ES-I3 (cell line): ENCODE measurements at regions not wholly inside any gene's neighbourhood (a gene's known extent, or its start where the extent isn't known, plus 50 kb on each side); places are given as distances from the start of the nearest gene placed in this dataset.

Experiments
- H3K36me3 ChIP-seq: 2 replicates; pipeline ENCODE4 v1.6.1; 2013; ENCODE audit warnings: mild to moderate bottlenecking, low read length, control low read depth, moderate library complexity; ENCODE audit not compliant: insufficient read depth
- H3K4me1 ChIP-seq: 2 replicates; pipeline ENCODE4 v1.6.1; 2013; ENCODE audit warnings: mild to moderate bottlenecking, control low read depth, low read length; ENCODE audit not compliant: insufficient read depth
- H3K9ac ChIP-seq: 2 replicates; pipeline ENCODE4 v1.6.1; 2013; ENCODE audit warnings: low read depth, mild to moderate bottlenecking, low read length, moderate library complexity
- H3K9me3 ChIP-seq: 2 replicates; pipeline ENCODE4 v1.6.1; 2013; ENCODE audit warnings: mild to moderate bottlenecking, low read length, moderate library complexity; ENCODE audit not compliant: control insufficient read depth, insufficient read depth

DNA sequence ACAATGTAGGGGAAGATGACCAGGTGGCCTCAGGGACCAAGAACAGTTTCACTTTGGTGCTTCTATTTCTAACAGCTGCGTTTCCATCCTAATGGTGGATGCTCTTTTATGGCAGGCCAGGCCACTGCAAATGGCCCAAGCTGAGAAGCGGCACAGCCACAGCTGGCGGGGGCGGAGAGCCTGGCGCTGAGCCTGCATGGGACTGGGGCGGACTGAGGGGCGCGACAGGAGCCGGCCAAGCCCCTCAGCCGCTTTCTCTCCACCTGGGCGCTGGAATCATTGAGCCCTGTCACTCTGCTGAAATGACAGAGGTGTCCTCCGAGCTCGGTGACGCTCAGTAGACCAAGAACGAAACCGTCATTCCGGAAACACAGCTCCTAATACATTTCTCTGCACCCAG, 317.3 kb upstream of the PDE4D start:
- Histone ChIP-seq H3K9me3 (no peaks in the 10 kb centered on the region), H3K36me3 (no peaks in the 10 kb centered on the region), H3K4me1 (peaks cover 6% of the 10 kb centered on the region; the same call in 1 of the 2 replicates), H3K9ac (peak overlapping the region; percentile 37)

GRCh38 chr5:60209146-60209840, 315.8 kb upstream of the PDE4D start:
- no peaks in the 10 kb centered on the region for H3K36me3 ChIP-seq
- no peaks in the 10 kb centered on the region for H3K9me3 ChIP-seq
- peaks cover 6% of the 10 kb centered on the region; the same call in 1 of the 2 replicates for H3K4me1 ChIP-seq
- no peak overlapping the region for H3K9ac ChIP-seq

DNA sequence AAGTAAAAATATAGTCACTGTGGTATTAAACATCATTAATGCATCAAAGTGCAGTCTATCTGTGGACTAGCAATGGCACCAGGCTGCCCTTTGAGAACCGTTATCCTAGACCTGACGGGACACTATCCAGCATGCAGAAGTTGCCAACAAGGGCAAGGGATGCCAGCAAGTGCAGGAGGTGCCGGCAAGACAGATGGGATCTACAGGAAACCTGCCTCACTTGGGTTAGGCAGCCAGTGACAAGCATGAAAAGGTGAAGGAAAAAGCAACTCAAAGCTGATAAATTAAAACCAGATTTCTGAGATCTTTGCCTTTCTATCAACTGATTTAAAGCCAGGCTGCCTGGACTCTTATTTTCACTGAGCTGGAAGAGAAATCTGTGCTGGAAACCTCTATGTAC, 315.2 kb upstream of the PDE4D start:
- no peak overlapping the region for H3K9ac ChIP-seq
- H3K36me3 ChIP-seq = no peaks in the 10 kb centered on the region
- peaks cover 10% of the 10 kb centered on the region; the same call in 1 of the 2 replicates for H3K4me1 ChIP-seq
- no peaks in the 10 kb centered on the region for H3K9me3 ChIP-seq

GRCh38 chr5:60207040-60207439, 313.5 kb upstream of the PDE4D start:
- no peaks in the 10 kb centered on the region for H3K9me3 ChIP-seq

GRCh38 chr5:60206234-60206633, 312.7 kb upstream of the PDE4D start:
- H3K9ac ChIP-seq = no peak overlapping the region
- H3K36me3 ChIP-seq = no peaks in the 10 kb centered on the region

More at GRCh38 chr5:60207040-60207439, 313.5 kb upstream of the PDE4D start:
- Histone ChIP-seq H3K9ac (no peak overlapping the region), H3K4me1 (peaks cover 10% of the 10 kb centered on the region; the same call in 1 of the 2 replicates), H3K36me3 (no peaks in the 10 kb centered on the region)

GRCh38 chr5:60205071-60205470, 311.5 kb upstream of the PDE4D start:
- Histone ChIP-seq H3K4me1 (peaks cover 10% of the 10 kb centered on the region; the same call in 1 of the 2 replicates), H3K9me3 (no peaks in the 10 kb centered on the region), H3K9ac (no peak overlapping the region), H3K36me3 (no peaks in the 10 kb centered on the region)

More at GRCh38 chr5:60206234-60206633, 312.7 kb upstream of the PDE4D start:
- Histone ChIP-seq H3K9me3 (no peaks in the 10 kb centered on the region), H3K4me1 (peaks cover 10% of the 10 kb centered on the region; the same call in 1 of the 2 replicates)

DNA sequence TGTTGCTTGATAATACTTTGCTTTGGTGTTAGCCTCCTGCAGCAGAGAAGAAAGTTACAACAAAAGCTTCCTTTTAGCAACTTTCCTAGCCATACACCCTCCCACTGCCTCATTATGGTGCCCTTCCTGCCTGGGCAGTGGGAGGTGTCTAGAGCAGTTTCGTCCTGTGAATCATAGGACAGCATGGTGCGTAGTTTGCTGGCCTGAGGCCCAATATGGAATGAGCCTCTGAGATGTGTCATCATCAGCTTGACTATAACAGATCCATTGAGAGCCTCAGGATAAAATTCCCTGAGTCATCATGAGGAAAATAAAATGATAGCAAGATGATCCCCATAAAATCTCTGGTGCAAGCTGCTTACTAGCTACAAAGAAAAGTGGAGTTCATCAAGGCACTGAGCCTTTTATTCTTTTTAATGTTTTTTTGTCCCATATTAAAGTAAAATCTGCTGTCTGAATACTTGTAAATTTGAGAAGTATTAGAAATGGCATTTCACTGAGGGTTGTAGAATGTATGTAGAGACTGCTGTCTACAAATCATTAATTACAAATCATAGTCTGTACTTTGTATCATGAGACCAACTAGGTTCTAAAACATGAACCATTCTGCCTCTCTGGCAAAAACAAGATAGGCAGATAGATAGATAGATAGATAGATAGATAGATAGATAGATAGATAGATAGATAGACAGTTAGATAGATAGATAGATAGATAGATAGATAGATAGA, 303.0 kb upstream of the PDE4D start:
- no peaks in the 10 kb centered on the region for H3K36me3 ChIP-seq
- no peak overlapping the region for H3K9ac ChIP-seq
- H3K9me3 ChIP-seq = no peaks in the 10 kb centered on the region
- no peaks in the 10 kb centered on the region for H3K4me1 ChIP-seq

DNA sequence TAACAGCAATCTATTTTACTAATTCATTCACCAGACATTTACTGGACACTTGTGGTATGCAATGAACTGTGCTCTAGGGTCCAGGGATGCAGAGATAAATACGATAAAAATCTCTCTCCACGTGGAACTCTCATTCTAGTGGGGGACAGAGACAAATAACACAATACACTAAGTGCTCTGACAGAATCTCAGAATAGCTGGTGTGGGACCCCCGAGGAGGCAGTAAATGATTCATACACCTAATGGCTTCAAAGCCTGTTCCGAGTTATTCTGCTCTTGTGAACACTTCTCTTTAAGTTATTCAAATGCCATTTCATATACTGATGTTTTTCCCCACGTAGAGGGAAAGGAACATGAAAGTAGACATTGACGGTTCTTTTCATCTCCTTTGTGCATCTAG, 302.0 kb upstream of the PDE4D start:
- H3K4me1 ChIP-seq = no peaks in the 10 kb centered on the region
- H3K9me3 ChIP-seq = no peaks in the 10 kb centered on the region
- no peak overlapping the region for H3K9ac ChIP-seq
- no peaks in the 10 kb centered on the region for H3K36me3 ChIP-seq

- Histone ChIP-seq H3K36me3 (no peaks in the 10 kb centered on the region), H3K9me3 (no peaks in the 10 kb centered on the region), H3K4me1 (no peaks in the 10 kb centered on the region), H3K9ac (no peak overlapping the region)
Observed at GRCh38 chr5:60195083-60195482, 301.6 kb upstream of the PDE4D start.

- Histone ChIP-seq H3K4me1 (no peaks in the 10 kb centered on the region), H3K36me3 (no peaks in the 10 kb centered on the region), H3K9ac (no peak overlapping the region), H3K9me3 (no peaks in the 10 kb centered on the region)
Observed at GRCh38 chr5:60185231-60186099, 291.9 kb upstream of the PDE4D start.

DNA sequence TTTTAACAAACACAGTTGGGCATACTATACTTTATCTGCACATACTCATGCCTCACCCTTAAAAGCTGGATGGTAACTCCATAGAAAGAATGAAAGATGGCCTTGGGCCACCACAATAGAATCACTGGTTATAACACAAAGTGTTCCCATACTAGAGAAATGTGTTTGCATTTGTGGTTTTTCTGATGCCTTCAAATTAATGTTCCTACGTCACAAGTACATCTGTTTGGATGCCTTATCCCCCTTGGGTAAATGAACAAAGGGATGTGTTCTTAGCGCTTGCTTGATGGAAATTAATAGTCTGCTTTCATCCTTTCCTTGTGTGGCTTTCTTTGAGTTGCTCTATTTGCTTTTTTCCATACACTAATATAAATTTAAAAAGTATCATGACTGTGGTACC, 291.1 kb upstream of the PDE4D start:
- H3K36me3 ChIP-seq = no peaks in the 10 kb centered on the region
- no peaks in the 10 kb centered on the region for H3K9me3 ChIP-seq
- H3K4me1 ChIP-seq = no peaks in the 10 kb centered on the region
- H3K9ac ChIP-seq = no peak overlapping the region

- Histone ChIP-seq H3K9ac (no peak overlapping the region), H3K36me3 (no peaks in the 10 kb centered on the region), H3K9me3 (no peaks in the 10 kb centered on the region), H3K4me1 (no peaks in the 10 kb centered on the region)
Observed at GRCh38 chr5:60183881-60184280, 290.4 kb upstream of the PDE4D start.

DNA sequence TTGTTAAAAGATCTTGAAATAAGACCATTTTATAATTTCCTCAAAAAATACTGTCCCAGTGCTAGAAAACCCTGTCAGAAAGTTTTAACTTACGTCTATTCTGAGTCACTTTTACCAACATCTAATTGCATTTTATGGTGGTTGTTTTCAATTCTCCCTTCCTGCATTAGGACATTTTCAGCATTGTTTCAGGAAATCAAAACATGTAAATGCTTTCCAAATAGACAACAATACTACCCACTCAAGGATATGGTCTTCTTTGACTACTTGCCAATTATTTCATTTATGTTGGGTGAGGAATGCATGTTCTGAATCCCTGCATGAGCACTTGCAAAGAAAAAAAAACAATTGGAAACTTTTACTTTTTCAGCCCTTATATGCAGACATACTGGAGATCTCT, 284.6 kb upstream of the PDE4D start:
- Histone ChIP-seq H3K4me1 (no peaks in the 10 kb centered on the region), H3K9ac (no peak overlapping the region), H3K9me3 (no peaks in the 10 kb centered on the region), H3K36me3 (no peaks in the 10 kb centered on the region)

- H3K36me3 ChIP-seq = no peaks in the 10 kb centered on the region
- H3K9ac ChIP-seq = no peak overlapping the region
- no peaks in the 10 kb centered on the region for H3K4me1 ChIP-seq
- no peaks in the 10 kb centered on the region for H3K9me3 ChIP-seq
Observed at GRCh38 chr5:60177596-60177995, 284.1 kb upstream of the PDE4D start.
